ENCODE measurements at regions not wholly inside any gene's neighbourhood (a gene's known extent, or its start where the extent isn't known, plus 50 kb on each side); places are given as distances from the start of the nearest gene placed in this dataset.
A peak's percentile ranks its signal among the peaks of the same experiment; 100 is the strongest.
"Not testable (repeated sequence)": the region's sequence is repeated elsewhere in the genome, so short reads cannot be mapped to it uniquely, and the experiment has no call there.

DNA sequence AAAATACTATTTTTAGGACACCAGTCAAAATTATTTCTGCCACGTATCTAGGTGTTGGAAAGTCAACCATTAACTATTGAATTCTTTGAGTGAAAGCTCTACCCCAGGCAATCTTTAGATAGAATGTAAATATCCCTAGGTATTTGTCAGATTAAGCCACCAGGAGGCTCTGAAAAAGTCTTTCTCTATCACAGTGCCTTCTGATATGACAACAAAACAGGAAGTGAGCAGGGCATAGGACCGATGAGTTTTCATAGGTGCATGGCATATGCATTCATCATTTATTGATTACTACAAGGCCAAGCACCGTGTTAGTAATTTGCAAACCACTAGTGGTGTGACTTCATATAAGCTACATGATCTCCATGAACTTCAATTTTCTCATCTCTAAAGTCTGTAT, 333.6 kb upstream of the F9 start:
- no peaks in the 10 kb centered on the region for H3K9me3 Mint-ChIP-seq
- peaks cover 53% of the 10 kb centered on the region for H3K27me3 Mint-ChIP-seq
- H3K27ac Mint-ChIP-seq = no peak overlapping the region
- ATAC-seq (no peak), DNase-seq (no peak)
- no peak overlapping the region for H3K4me3 Mint-ChIP-seq
- H3K4me1 Mint-ChIP-seq = no peaks in the 10 kb centered on the region

- Mint-ChIP-seq H3K4me1 (no peaks in the 10 kb centered on the region), H3K27ac (peak overlapping the region in 1 of 2 donors; percentile 46), H3K27me3 (peaks cover 47% of the 10 kb centered on the region), H3K4me3 (peak overlapping the region; percentile 12 to 59), H3K9me3 (no peaks in the 10 kb centered on the region)
- DNase-seq (peak in 1 of 2 donors; percentile 10), ATAC-seq (peak; percentile 37)
Observed at GRCh38 chrX:139194571-139195280, 335.8 kb upstream of the F9 start.

DNA sequence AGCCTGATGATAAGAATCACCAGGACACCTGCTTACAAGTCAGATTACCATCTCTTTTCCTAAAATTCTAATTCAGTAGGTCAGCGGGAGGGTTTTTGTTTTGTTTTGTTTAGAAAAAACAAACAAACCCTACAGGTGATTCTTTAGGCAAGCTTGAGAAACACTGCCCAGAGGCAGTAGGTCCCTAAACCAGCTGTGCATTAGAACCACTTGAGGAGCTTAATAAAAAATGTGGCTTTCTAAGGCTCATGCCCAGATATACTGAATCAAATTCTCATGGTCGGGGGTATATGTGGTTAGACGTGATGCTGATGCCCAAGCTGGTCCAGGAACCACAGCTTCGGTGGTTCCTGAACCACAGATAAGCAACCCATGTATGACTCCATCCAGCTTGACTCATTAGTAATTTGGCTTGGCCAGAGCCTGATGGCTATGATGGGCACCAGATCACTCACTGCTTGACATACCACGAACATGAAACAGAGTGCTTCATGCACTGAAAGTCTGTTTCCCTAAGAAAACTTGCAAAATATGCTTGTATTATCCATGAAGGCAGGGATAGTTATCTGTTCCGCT, 338.1 kb upstream of the F9 start:
- Mint-ChIP-seq H3K4me3 (no peak overlapping the region), H3K27ac (no peak overlapping the region), H3K9me3 (no peaks in the 10 kb centered on the region), H3K27me3 (peaks cover 37% of the 10 kb centered on the region), H3K4me1 (no peaks in the 10 kb centered on the region)
- no peak for DNase-seq
- no peak for ATAC-seq

DNA sequence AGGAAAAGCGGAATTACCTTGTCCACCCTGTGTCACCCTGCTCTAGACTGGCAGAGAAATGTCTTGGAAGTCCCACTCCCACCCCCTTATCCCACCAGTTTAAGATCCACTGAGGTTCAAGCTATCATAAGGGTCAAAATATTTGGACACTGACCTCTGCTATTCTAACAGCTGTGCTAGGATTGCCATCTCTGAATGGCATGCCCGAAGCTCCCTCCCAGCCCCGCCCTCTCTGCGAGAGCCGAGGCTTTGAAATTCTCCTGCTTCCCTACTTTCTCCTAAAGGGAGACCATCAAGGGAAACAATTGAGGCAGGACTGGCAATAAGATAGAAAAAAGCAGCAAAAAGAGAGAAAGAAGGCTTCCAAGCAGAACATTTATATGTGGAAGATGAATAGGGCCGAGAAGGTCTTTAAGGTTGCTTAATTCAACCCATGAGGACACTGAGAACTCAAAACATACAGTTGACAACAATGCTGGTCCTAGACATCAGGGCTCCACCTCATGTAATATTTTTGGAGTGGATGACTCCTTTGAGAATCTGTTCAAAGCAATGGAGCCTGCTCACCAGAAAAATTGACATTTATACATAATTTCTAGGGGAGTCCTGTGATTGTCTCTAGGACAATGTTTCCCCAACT, 338.7 kb upstream of the F9 start:
- peaks cover 35% of the 10 kb centered on the region for H3K27me3 Mint-ChIP-seq
- no peaks in the 10 kb centered on the region for H3K9me3 Mint-ChIP-seq
- H3K27ac Mint-ChIP-seq = no peak overlapping the region
- no peak for DNase-seq
- ATAC-seq = no peak
- no peak overlapping the region for H3K4me3 Mint-ChIP-seq
- no peaks in the 10 kb centered on the region for H3K4me1 Mint-ChIP-seq

- Mint-ChIP-seq H3K9me3 (no peaks in the 10 kb centered on the region), H3K27me3 (peaks cover 39% of the 10 kb centered on the region), H3K4me3 (no peak overlapping the region), H3K27ac (no peak overlapping the region), H3K4me1 (no peaks in the 10 kb centered on the region)
- ATAC-seq = no peak
- no peak for DNase-seq
Observed at GRCh38 chrX:139191286-139191685, 339.3 kb upstream of the F9 start.

DNA sequence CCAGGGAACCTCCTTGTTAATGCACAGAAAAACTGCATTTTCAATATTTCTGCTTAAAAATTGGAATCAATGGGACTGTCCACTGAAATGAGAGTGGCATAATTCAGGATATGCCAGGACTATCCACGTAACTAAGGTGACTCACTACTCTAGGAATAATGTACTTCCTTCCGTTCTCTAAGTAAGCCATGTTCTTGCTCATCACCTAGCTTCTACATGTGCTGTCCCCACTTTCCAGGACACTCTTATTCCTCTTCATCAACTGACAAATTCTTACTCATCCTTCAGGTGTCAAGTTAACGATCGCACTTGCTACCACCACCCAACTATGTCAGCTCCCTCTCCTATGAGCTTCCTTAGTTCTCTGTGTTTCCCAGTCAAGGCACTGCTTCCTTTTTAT, 342.8 kb upstream of the F9 start:
- no peaks in the 10 kb centered on the region for H3K9me3 Mint-ChIP-seq
- peaks cover 9% of the 10 kb centered on the region for H3K27me3 Mint-ChIP-seq
- no peak overlapping the region for H3K27ac Mint-ChIP-seq
- no peak for ATAC-seq
- no peaks in the 10 kb centered on the region for H3K4me1 Mint-ChIP-seq
- no peak for DNase-seq
- H3K4me3 Mint-ChIP-seq = no peak overlapping the region

GRCh38 chrX:139186991-139187390, 343.5 kb upstream of the F9 start:
- no peak for DNase-seq
- Mint-ChIP-seq H3K9me3 (no peaks in the 10 kb centered on the region), H3K4me1 (no peaks in the 10 kb centered on the region), H3K27ac (no peak overlapping the region), H3K4me3 (no peak overlapping the region), H3K27me3 (peaks cover 9% of the 10 kb centered on the region)
- no peak for ATAC-seq

- no peak overlapping the region for H3K4me3 Mint-ChIP-seq
- no peaks in the 10 kb centered on the region for H3K27me3 Mint-ChIP-seq
- H3K9me3 Mint-ChIP-seq = peaks cover 6 to 7% of the 10 kb centered on the region in 2 donors
- no peak for DNase-seq
- no peak overlapping the region for H3K27ac Mint-ChIP-seq
- no peaks in the 10 kb centered on the region for H3K4me1 Mint-ChIP-seq
- no peak for ATAC-seq
Observed at GRCh38 chrX:139179592-139179991, 350.9 kb upstream of the F9 start.

DNA sequence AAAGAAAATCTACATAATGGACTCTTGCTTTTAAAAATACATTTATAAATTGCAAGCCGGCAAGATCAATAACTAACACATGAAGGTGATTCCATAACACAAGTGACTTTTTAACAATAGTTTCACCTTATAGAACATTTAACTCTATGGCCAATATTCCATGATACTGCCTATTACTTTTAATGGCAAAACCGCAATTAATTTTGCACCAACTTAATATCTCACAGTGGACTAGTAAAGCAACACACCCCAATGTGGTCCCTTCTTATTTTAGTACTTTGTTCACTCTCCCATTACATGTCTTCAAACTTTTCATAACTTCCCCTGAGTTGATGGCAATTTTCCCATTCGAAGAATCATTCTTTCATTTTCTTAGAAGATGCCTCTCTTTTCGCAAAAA, 351.6 kb upstream of the F9 start:
- Mint-ChIP-seq H3K27ac (no peak overlapping the region), H3K9me3 (peaks cover 6 to 7% of the 10 kb centered on the region in 2 donors), H3K4me3 (no peak overlapping the region), H3K27me3 (no peaks in the 10 kb centered on the region), H3K4me1 (no peaks in the 10 kb centered on the region)
- ATAC-seq = no peak
- DNase-seq = no peak

- ATAC-seq (no peak), DNase-seq (no peak)
- Mint-ChIP-seq H3K4me3 (no peak overlapping the region), H3K9me3 (peaks cover 6 to 7% of the 10 kb centered on the region in 2 donors), H3K4me1 (no peaks in the 10 kb centered on the region), H3K27ac (no peak overlapping the region), H3K27me3 (no peaks in the 10 kb centered on the region)
Observed at GRCh38 chrX:139172731-139173130, 357.8 kb upstream of the F9 start.

GRCh38 chrX:139170526-139171173, 359.9 kb upstream of the F9 start:
- H3K9me3 Mint-ChIP-seq = no peaks in the 10 kb centered on the region
- H3K4me3 Mint-ChIP-seq = no peak overlapping the region
- peak overlapping the region in 1 of 2 donors; percentile 66 for H3K27ac Mint-ChIP-seq
- no peaks in the 10 kb centered on the region for H3K27me3 Mint-ChIP-seq
- DNase-seq = no peak
- ATAC-seq = no peak
- H3K4me1 Mint-ChIP-seq = no peaks in the 10 kb centered on the region

GRCh38 chrX:139167282-139167681, 363.3 kb upstream of the F9 start:
- H3K4me1 Mint-ChIP-seq = no peaks in the 10 kb centered on the region
- DNase-seq (no peak), ATAC-seq (no peak)
- no peaks in the 10 kb centered on the region for H3K27me3 Mint-ChIP-seq
- H3K9me3 Mint-ChIP-seq = no peaks in the 10 kb centered on the region
- H3K27ac Mint-ChIP-seq = no peak overlapping the region
- H3K4me3 Mint-ChIP-seq = no peak overlapping the region

GRCh38 chrX:139158256-139158655, 372.3 kb upstream of the F9 start:
- Mint-ChIP-seq H3K9me3 (peaks cover 9 to 11% of the 10 kb centered on the region in 2 donors), H3K4me1 (no peaks in the 10 kb centered on the region), H3K27ac (no peak overlapping the region), H3K4me3 (no peak overlapping the region), H3K27me3 (no peaks in the 10 kb centered on the region)
- ATAC-seq (no peak), DNase-seq (no peak)

- no peak for ATAC-seq
- Mint-ChIP-seq H3K27ac (no peak overlapping the region), H3K9me3 (peaks cover 9 to 11% of the 10 kb centered on the region in 2 donors), H3K4me1 (no peaks in the 10 kb centered on the region), H3K4me3 (no peak overlapping the region), H3K27me3 (no peaks in the 10 kb centered on the region)
- DNase-seq = no peak
Observed at GRCh38 chrX:139156356-139156755, 374.2 kb upstream of the F9 start.

DNA sequence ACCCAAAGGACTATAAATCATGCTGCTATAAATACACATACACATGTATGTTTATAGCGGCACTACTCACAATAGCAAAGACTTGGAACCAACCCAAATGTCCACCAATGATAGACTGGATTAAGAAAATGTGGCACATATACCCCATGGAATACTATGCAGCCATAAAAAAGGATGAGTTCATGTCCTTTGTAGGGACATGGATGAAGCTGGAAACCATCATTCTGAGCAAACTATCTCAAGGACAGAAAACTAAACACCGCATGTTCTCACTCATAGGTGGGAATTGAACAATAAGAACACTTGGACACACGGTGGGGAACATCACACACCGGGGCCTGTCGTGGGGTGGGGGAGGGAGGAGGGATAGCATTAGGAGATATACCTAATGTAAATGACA, 383.9 kb upstream of the F9 start:
- not testable (repeated sequence) for DNase-seq, ATAC-seq, H3K4me3 Mint-ChIP-seq, H3K9me3 Mint-ChIP-seq, H3K27me3 Mint-ChIP-seq, H3K4me1 Mint-ChIP-seq, H3K27ac Mint-ChIP-seq

- Mint-ChIP-seq H3K4me3 (no peak overlapping the region), H3K9me3 (no peaks in the 10 kb centered on the region), H3K27me3 (no peaks in the 10 kb centered on the region), H3K4me1 (no peaks in the 10 kb centered on the region), H3K27ac (no peak overlapping the region)
- DNase-seq = no peak
- ATAC-seq = no peak
Observed at GRCh38 chrX:139141370-139141769, 389.2 kb upstream of the F9 start.

Measured in stimulated activated naive CD8-positive, alpha-beta T cell treated with anti-CD3 and anti-CD28 coated beads, Interleukin-15, amount 100 ng/mL, for 72 hours (primary cell).